Urothelium cell line (cell line): ENCODE measurements at regions not wholly inside any gene's neighbourhood (a gene's known extent, or its start where the extent isn't known, plus 50 kb on each side); places are given as distances from the start of the nearest gene placed in this dataset.

Source experiments
- DNase-seq: peaks from one replicate; pipeline ENCODE4 v3.0.0; 2011; ENCODE audit warnings: low spot score, mixed read lengths
- FAIRE-seq: peaks from 2 replicates; lab custom pipeline; 2011; peaks lifted over from hg19 to GRCh38; lab: Jason Lieb, UNC

DNA sequence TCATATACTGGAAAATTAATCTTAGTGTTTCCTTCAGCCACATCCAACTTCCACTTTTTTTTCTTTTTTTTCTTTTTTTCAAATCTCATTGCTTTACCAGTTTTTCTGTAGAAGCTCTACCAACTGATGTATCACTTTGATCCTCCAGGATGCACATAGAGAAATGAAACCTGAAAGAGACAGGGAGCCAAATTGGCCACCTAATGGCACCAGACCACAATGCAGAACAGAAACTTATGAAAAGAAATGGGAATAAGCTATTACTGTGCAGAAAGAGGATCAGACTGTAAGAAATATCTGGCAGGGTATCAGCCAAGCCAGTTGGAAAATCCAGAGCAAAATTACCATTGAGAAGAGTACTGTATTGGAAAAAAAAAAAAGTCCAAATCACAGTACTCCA is 1514.2 kb downstream of the MRPL39 start:
- DNase-seq = no peak
- no peak for FAIRE-seq

DNA sequence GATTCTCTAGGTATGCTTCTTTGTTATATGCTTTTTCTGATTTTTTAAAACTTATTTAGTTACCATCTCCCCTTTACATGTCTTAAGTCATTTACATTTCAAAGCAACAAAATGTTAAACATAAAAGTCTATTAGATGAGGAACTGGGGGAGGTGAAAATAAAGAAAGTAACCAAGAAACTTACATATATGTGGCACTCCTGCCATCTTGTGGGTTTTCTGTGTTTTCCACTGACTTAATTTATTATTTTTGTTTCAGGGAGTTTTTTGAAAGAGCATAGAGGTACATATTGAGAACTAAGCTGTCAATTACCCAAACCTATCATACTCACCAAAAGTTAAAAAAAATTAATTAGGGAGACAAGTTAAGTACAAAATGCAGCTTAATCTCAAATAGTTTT is 1531.1 kb downstream of the MRPL39 start:
- DNase-seq = no peak
- no peak for FAIRE-seq

DNA sequence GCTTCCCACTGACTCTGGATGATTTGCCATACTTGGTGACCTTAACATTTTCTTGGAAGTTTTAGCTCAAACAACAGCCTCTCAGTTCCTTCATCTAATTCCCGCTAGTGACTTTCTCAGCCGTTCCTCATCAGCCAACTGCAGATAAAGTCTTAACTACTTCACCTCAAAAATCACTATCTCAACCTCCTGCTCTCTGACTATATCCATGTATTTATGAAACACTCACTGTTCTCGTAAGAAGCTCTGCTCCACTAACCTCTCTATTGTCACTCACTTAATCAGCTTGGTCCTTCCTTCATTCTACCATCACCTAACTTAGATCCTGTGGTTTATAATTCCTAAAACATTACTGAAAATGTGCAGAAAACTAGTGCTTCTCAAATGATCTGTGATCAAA is 1551.6 kb downstream of the MRPL39 start:
- DNase-seq (no peak), FAIRE-seq (no peak)

DNA sequence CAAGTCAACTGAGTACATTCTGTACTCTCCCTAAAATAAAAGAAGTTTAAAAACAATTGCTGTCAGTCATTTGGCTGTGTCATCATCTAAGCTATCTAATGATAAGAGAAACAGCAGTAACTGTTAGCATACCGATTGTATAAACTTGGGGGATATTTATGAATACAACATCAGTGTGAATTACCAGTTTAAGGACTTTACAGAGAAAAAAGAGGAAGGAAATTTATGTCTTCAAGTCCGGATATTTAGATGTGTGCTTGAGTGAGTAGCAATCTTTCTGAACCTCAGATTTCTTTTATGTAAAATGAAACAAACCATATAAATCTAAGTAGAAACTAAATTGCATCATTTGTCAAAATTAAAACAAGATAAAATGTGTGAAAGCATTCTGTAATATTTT is 1557.0 kb downstream of the MRPL39 start:
- DNase-seq (no peak), FAIRE-seq (no peak)

DNA sequence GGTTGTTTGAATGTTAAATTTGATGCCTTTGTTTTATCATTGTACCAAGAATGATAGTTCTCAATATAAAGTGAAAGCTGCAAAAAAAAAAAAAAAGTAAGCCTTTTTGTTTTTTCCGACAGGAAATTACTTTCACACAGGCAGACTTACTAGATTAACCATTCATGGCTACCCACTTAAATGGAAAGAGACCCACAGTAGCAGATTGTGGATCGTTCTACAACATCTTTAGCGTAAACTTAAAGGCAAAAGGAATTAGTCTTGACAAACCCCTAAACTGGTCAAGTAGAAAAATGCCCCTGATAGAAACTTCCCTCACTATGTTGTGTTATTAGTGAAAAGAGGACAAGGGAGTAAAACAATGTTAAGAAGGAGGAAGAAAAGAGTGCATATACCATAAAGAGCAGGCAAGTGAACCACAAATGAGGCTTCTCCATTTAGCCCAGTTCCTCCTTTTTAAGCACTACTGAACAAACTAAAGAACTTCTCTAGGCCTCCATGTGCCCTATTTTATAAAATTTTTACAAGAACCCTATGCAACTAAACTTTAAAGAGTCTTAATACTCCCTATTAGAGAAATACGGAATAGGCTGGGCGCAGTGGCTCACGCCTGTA is 1560.3 kb downstream of the MRPL39 start:
- FAIRE-seq (no peak), DNase-seq (no peak)

DNA sequence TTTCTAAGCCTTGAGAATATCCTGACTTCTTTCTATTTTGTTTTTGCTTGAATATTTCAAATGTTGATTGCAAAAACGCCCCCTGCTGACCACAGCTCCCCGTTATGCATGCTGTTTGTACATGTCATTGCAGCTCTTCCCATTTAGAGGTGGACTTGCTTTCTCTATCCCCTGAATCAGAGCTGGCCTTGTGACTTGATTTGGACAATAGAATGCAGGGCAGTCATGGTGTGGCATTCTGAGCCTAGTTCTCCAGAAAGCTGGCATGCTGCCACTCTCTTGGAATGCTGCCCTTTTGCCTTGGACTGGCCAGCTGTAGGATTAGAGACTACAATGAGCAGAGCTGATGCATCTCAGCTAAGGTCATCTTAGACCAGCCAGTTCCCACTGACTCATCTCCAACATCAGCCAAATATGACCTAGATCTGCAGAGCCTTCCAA is 1561.5 kb downstream of the MRPL39 start:
- FAIRE-seq = no peak

DNA sequence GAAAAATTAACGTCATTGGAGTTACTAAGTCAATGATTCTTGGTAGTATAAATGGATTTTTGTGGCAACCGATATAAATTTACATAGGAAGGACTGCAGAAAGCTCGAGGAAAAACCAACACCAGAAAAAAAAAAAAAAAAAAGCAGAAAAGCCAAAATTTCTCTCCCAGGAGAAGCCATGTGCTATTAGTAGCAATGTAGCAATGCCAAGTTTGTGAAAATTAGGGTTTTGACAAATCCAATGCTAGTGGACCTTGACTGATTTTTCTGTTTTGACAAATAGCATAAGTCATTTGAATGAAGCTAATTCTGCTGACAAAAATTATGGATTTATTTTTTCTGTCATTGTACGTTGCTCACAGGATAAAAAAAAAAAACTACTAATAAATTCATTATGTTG is 1561.9 kb downstream of the MRPL39 start:
- no peak for DNase-seq
- no peak for FAIRE-seq

More for the DNA sequence above, 1561.5 kb downstream of the MRPL39 start:
- DNase-seq = peak; percentile 57

DNA sequence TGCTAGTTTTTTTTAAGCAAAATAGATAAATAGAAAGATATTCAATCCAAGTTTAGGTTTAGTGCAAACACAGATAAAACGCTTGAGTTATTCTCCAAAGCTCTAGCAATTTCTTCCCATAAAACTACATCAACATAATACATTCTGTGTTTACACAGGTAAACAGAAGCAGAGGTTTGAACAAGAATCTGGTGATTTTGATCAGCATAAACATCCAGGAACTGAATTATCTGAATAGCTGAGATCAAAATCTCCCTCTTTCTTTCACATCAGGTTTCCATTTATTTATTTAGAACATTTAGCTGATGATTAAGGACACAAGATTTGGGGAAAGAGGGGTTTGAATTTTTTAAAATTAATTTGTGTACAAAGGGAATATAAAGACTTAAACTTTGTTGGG is 1564.6 kb downstream of the MRPL39 start:
- FAIRE-seq (no peak), DNase-seq (no peak)

DNA sequence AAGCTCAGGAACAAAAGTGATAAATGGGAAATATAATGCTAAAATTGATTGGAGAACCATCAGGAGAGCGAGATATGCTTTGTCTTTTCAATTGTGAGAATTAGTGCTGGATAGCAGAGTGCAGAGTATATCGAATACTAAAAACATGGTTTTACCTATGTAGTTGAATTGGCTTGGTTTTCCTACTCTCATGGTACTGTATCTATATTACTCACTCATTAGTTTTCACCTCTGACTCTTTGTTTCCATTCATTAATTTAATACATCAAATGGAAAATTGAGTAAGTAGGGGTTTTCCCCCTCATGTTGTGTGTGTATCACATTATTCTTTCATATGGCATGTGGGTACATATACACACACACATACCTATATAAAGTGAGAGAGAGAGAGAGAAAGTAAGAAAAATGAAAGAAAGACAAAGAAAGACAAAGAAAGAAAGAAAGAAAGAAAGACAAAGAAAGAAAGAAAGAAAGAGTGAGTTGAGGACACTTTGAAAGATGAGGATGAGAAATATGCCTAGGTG is 1574.5 kb downstream of the MRPL39 start:
- FAIRE-seq (no peak), DNase-seq (no peak)

DNA sequence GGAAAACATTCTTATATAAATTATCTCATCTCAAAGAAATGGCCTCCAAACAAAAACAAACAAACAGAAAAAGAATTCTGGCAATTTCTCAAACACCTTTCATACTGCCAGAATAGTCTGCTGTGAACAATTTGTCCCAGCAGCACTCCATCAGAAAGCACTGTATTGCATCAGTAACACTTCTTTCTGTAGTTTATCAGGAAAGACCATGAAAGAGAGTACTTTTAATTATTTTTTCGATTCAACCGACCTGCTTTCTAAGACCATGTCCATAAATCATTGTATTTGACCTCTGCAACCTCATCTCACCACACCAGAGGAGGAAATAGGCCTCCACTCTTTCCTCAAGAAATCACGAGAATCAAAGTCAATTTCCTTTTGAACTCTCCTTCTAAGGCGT is 1579.9 kb downstream of the MRPL39 start:
- DNase-seq (no peak), FAIRE-seq (no peak)

DNA sequence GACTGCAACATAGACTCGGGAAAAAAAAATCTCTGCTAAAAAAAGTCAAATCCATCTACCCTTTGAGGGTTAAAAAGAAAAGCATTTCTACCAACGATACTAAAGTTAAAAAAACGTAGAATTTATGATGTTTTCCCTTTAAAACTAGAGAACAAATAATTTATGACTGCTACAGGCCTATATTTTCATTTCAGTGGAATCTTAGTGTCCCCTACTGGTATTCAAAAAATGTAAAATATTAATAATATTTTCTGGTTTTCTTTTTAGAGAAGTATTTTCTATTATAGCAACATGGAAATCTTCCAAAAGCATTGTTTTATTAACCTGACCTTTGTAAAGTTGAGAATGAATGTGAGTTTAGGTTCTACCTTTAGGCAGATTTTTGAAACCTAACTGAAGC is 1582.2 kb downstream of the MRPL39 start:
- DNase-seq = no peak
- FAIRE-seq = no peak

DNA sequence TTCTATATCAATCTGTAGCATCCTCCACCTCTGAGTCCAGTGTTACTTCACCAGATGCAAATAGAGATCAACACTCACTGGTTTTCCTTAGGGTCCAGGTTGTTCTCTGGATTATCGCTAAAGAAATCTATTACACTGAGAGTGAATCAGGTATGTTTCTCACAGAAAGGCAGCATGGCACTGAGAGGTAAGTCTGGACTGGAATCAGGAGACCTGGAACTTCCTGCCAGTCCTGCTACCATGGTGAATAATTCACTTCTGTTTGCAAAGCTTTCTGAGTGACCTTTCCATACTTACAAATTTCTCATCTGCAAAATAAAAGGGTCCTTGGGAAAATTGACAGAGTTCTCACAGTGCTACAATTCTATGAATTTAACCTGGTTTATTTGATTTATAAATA is 1583.3 kb downstream of the MRPL39 start:
- DNase-seq (peak; percentile 2), FAIRE-seq (no peak)

DNA sequence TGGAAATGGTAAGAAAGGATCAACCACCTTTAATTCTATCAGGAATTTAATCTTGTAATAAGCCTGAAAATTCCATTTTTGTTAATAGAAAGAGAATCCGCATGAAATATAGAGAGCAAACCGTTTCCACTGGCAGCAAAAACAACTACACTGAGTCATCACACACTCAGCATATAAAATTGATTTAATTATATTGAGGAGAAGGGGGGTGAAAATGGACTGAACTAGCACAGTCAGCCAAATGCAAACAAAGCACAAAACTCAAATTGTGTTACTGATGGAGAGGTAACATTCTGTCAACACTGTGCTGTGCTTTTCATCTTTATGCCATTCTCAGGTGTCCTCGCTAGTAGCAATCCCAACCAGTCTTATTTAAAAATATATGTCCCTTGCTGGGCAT is 1583.9 kb downstream of the MRPL39 start:
- FAIRE-seq (no peak), DNase-seq (no peak)

DNA sequence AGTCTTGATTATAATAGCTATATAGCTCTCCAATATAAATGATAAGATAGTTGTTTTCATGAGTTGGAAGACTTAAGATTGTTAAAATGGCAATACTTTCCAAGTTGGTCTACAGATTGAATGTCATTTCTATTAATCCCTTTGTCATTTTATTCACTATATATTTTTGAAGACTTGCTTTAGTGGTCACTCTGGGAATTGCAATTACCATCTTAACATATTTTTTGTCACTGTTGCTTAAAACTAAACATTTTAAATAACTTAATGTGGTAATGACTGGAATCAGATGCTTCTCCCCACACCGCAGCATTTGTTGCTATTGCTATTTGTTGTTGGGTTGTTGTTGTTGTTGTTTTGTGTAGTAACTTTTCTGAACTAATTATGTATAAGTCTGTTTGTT is 1592.9 kb downstream of the MRPL39 start:
- FAIRE-seq (no peak), DNase-seq (no peak)

DNA sequence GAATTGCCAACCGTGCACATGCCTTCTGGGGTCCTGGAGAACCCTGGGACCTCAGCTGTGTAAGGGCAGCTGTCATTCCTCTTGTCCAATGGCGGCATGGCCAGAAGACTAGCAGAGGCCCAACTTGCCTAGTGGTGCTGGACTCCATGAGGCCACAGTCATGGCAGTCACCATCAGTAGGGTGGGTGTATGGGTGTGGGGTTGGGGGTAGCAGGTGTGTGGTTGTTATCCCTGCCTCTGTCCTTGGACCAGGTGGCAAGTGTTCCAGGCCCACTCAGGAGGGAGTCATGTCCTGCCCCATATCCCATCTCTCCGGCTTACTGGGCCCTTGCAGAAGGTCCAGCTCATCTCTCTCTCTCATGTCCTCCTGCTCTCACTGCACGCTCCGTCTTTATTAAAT is 1596.2 kb downstream of the MRPL39 start:
- no peak for FAIRE-seq
- no peak for DNase-seq

DNA sequence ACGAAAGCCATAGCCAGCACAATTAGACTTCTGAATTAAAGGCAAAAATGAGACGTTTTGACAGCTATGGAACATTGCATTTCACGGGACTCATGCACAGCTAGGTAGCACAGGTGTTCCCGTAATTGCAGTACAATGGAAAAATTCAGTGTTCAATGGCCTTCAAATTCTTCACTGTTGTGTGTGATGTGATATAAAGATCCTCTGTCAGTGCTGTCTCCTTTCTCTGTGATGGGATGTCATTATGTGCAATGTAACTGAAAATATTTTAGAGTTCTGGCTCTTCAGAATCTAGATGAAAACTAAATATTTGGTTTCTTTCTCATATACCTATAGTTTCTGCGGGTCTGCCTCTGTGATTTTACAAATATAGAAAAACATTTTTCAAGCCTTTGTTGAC is 1599.7 kb downstream of the MRPL39 start:
- DNase-seq = no peak
- no peak for FAIRE-seq

DNA sequence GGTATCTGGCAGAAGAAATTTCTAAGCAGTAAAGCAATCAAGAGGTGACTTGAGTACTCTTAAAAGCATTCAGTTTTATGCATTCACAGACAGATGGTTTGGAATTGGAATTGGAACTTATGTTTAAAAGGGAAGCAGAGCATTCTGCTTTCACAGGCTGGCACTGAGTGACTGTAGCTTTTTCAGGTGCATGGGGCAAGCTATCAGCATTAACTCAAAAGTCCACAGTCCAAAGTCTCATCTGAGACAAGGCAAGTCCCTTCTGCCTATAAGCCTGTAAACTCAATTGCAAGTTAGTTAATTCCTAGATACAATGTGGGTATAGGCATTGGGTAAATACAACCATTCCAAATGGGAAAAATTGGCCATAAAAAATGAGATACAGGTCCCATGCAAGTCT is 1620.3 kb downstream of the MRPL39 start:
- no peak for FAIRE-seq
- DNase-seq = no peak

DNA sequence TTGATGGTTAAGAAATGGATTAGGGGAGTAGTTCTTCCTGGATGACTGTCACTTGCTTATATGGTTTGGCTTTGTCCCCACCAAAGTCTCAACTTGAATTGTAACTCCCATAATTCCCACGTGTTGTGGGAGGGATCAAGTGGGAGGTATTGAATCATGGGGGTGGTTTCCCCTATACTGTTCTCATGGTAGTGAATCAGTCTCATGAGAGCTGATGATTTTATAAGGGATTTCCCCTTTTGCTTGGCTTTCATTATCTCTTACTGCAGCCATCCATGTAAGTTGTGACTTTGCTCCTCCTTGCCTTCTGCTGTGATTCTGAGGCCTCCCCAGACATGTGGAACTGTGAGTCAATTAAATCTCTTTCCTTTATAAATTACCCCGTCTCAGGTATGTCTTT is 1621.1 kb downstream of the MRPL39 start:
- DNase-seq (no peak), FAIRE-seq (no peak)

DNA sequence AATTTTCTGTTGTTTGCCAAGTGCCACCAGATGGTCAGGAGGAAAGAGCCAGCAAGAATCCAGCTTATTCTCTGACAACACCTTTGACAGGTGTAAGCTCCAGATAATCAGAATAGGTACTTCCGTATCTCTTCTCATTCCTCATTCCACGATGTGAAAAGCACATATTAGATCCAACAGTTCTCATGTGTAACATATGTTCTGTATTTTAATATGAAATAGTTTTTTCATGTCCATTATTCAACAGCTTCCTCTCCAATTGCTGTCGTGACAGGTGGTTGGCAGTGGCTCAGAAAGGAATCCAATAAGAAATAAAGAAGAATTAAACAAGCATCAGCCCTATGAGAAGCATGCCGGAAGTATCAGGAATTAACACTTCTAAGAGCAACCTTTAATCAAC is 1624.7 kb downstream of the MRPL39 start:
- no peak for FAIRE-seq

DNA sequence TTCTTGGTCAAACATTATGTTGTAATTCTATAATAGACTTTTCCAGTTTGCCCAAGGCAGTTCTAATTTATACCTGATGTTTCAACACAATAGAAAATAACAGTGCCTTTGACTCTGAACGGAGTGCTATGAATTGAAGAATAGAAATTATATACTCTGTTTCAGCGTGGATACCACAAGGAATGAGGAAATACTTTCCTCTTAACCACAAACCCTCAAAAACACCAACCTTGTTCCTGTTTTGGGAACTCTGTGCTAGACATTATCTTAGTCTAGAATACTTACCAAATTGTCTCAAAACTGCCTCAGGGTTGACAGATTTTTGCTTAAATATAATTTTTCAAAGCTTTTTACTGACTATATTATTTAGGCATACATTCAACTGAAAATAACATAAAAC is 1629.3 kb downstream of the MRPL39 start:
- FAIRE-seq = no peak

More for the DNA sequence above, 1624.7 kb downstream of the MRPL39 start:
- DNase-seq = no peak

DNA sequence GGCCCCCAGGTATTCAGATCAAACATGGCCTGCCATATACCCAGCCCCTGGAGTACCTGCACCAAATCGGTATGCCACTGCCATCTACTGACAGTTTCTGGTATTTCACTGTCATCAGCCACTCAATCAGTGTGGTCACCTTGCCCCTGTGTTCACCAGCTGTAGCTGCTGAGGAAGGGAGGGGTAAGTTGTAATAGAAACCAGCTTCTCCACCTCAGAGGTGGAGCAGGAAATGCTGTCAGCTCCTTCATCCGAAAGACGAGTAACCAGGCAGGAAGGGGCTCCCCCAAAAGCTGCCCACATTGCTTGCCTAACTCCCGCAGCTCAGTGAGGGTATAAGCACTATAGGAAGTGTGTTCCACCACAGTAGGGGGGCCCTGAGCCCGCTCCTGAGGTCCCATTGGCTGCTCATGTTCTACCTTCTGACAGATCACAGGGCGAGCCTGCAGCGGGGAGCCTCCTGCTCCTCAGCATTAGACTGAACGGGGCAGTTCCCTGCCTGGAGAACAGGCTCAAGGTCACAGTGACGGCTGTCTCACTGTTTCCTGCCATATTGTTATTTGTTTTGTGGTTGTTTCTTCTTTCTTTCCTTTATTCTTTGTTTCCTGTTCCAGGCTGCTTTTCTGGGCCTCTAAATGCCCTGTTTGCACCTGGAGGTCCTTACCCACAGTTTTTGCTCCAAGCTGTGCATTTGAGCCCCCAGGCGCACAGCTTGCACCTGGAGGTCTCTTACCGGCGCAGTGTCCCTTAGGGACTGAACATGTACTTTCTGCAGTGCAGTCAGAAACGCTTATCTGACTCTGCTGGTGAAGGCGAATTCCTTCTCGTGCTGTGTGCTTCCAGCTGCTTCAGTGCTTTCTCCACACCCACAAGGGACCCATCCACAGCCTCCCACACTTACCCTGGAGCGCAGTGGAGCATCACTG is 1638.3 kb downstream of the MRPL39 start:
- FAIRE-seq (peak; percentile 40), DNase-seq (peak; percentile 55)

More for the DNA sequence above, 1629.3 kb downstream of the MRPL39 start:
- no peak for DNase-seq

DNA sequence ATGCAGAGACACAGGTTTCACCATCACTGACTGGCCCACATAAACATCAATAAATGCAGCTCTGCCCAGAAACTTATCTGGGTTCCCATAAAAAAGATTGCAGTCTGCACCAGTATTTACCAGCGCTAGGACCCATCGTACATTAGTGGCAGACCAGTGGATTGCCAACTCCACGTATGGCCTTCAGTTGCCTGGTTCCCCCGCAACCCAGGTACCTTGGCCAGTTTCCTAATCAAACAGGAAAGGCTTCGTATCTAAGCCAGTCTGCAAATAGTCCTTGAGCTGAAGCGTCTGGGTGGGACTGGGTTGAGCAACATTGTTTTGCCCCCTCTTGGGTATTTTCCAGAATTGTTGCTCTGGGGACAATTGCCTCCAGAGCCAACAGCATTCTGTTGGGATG is 1639.3 kb downstream of the MRPL39 start:
- no peak for DNase-seq
- FAIRE-seq = no peak
